CD14-positive monocyte (primary cell): ENCODE measurements at regions not wholly inside any gene's neighbourhood (a gene's known extent, or its start where the extent isn't known, plus 50 kb on each side); places are given as distances from the start of the nearest gene placed in this dataset.

Experiments
- DNase-seq, 3 donors: peaks; one replicate each; pipeline ENCODE4 v3.0.0-alpha.2; 2011 to 2022
- H2AFZ ChIP-seq: 2 replicates; pipeline ENCODE4 v1.6.0; 2012; ENCODE audit warnings: mild to moderate bottlenecking, low read depth, low read length, inconsistent platforms; ENCODE audit not compliant: insufficient read depth, poor library complexity, severe bottlenecking
- H3K27ac ChIP-seq, 2 donors: 1 replicate in 1 of 2; 2 replicates in 1 of 2; pipeline ENCODE4 v1.5.1; 2012 to 2013; ENCODE audit warnings: low read length in 2 of 2, control low read depth in 1 of 2, inconsistent platforms in 1 of 2, low read depth in 1 of 2, mild to moderate bottlenecking in 1 of 2
- H3K27me3 ChIP-seq, 2 donors: one replicate each; pipeline versions ENCODE4 v1.6.0 to v1.6.1; 2011 to 2013; ENCODE audit warnings: low read length in 2 of 2; ENCODE audit not compliant: control insufficient read depth in 2 of 2, insufficient read depth in 2 of 2
- H3K36me3 ChIP-seq, 2 donors: replicated peaks in 1 of 2; 1 replicate in 1 of 2; 2 replicates in 1 of 2; pipeline versions ENCODE4 v1.5.1 to v1.6.1; 2012 to 2013; ENCODE audit warnings: low read length in 2 of 2, control low read depth in 1 of 2, inconsistent platforms in 1 of 2, mild to moderate bottlenecking in 1 of 2; ENCODE audit not compliant: insufficient read depth in 2 of 2, control insufficient read depth in 1 of 2
- H3K4me1 ChIP-seq, 2 donors: 1 replicate in 1 of 2; 2 replicates in 1 of 2; pipeline versions ENCODE4 v1.5.1 to v1.6.1; 2012 to 2013; ENCODE audit warnings: low read length in 2 of 2, control low read depth in 1 of 2, inconsistent platforms in 1 of 2, mild to moderate bottlenecking in 1 of 2, moderate library complexity in 1 of 2; ENCODE audit not compliant: insufficient read depth in 2 of 2, control insufficient read depth in 1 of 2
- H3K4me2 ChIP-seq: replicated peaks from 2 replicates; pipeline ENCODE3; 2012; ENCODE audit warnings: low read length, moderate library complexity, mild to moderate bottlenecking; ENCODE audit not compliant: poor library complexity, severe bottlenecking; ENCODE audit errors: extremely low read depth
- H3K4me3 ChIP-seq, 3 experiments: fragments of 200-600 bp in 1 of 3; sonication (generic) in 1 of 3; replicated peaks in 1 of 3; 1 replicate in 2 of 3; 2 replicates in 1 of 3; pipeline ENCODE4 v1.5.1; 2011 to 2013; ENCODE audit warnings: low read length in 3 of 3, mild to moderate bottlenecking in 3 of 3, control low read depth in 2 of 3, low read depth in 2 of 3, inconsistent platforms in 1 of 3, moderate library complexity in 1 of 3
- H3K79me2 ChIP-seq: 2 replicates; pipeline ENCODE4 v1.6.0; 2012; ENCODE audit warnings: mild to moderate bottlenecking, control low read depth, inconsistent platforms, low read length, moderate library complexity; ENCODE audit not compliant: insufficient read depth
- H3K9ac ChIP-seq: 2 replicates; pipeline ENCODE4 v1.6.0; 2017; ENCODE audit warnings: low read length, mild to moderate bottlenecking; ENCODE audit not compliant: insufficient read depth, poor library complexity, severe bottlenecking
- H3K9me3 ChIP-seq, 2 donors: replicated peaks in 1 of 2; 1 replicate in 1 of 2; 2 replicates in 1 of 2; pipeline versions ENCODE4 v1.5.1 to v1.6.1; 2012 to 2013; ENCODE audit warnings: low read length in 2 of 2, control low read depth in 1 of 2; ENCODE audit not compliant: control insufficient read depth in 1 of 2, insufficient read depth in 1 of 2
- H4K20me1 ChIP-seq: 2 replicates; pipeline ENCODE4 v1.6.0; 2012; ENCODE audit warnings: mild to moderate bottlenecking, low read length, control low read depth, moderate library complexity; ENCODE audit not compliant: insufficient read depth
- H3K27ac Mint-ChIP-seq, 7 donors: one replicate each; pipeline ENCODE4 v1.8.0; 2020; ENCODE audit warnings: mild to moderate bottlenecking in 7 of 7, mixed read lengths in 7 of 7, moderate library complexity in 6 of 7, inconsistent platforms in 2 of 7
- H3K27me3 Mint-ChIP-seq, 3 donors: one replicate each; pipeline ENCODE4 v1.8.0; 2021 to 2022; ENCODE audit warnings: low read depth in 3 of 3, mild to moderate bottlenecking in 3 of 3, mixed read lengths in 3 of 3, moderate library complexity in 3 of 3, inconsistent platforms in 1 of 3
- H3K36me3 Mint-ChIP-seq, 2 donors: one replicate each; pipeline ENCODE4 v1.8.0; 2020; ENCODE audit warnings: mixed read lengths in 2 of 2, inconsistent platforms in 1 of 2, mild to moderate bottlenecking in 1 of 2
- H3K4me1 Mint-ChIP-seq: one replicate; pipeline ENCODE4 v1.8.0; 2020; ENCODE audit warnings: mild to moderate bottlenecking, mixed read lengths
- H3K4me3 Mint-ChIP-seq, 2 donors: one replicate each; pipeline ENCODE4 v1.8.0; 2020; ENCODE audit warnings: mild to moderate bottlenecking in 2 of 2, mixed read lengths in 2 of 2, moderate library complexity in 1 of 2
- H3K9me3 Mint-ChIP-seq, 7 donors: one replicate each; pipeline ENCODE4 v1.8.0; 2020 to 2022; ENCODE audit warnings: mixed read lengths in 7 of 7, mild to moderate bottlenecking in 6 of 7, moderate library complexity in 6 of 7, inconsistent platforms in 2 of 7
- CTCF ChIP-seq: fragments of 200-600 bp; IDR thresholded peaks from one replicate; pipeline ENCODE4 v1.8.0; 2022; ENCODE audit warnings: antibody characterized with exemption, mild to moderate bottlenecking
- WGBS: methylation state at CpG from one replicate; pipeline ENCODE4 v1.1.5; 2013; ENCODE audit warnings: missing lambda C conversion rate; ENCODE audit not compliant: insufficient coverage; 5-methylcytosine and 5-hydroxymethylcytosine counted together
- intact Hi-C, 2 donors: fragments of 100-400 bp; cut with micrococcal nuclease; formaldehyde crosslinking; loops; one replicate each; pipeline versions ENCODE4 v1.15.0 to v1.15.1; 2023

DNA sequence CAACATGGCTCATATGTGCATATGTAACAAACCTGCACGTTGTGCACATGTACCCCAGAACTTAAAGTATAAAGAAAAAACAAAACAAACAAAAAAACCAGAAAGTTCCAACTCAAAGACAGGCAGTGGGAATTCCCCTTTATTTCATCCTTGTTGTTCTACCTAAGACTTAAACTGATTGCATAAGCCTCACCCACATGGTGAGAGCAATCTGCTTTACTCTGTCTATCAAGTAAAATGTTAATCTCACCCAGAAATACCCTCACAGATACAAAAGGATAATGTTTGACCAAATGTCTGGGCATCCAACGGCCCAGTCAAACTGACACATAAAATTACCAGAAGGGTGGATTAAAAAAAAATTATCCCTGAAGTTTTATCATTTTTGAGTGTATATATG lies 190.9 kb upstream of the PLSCR5 start:
- H3K4me1 ChIP-seq, result no peaks in the 10 kb centered on the region
- H3K9me3 ChIP-seq, result peaks cover 0 to 6% of the 10 kb centered on the region in 2 donors
- no peaks in the 10 kb centered on the region for H3K36me3 ChIP-seq
- TF ChIP-seq CTCF, result no peak
- peaks cover 0 to 9% (median 7%) of the 10 kb centered on the region in 7 donors for H3K9me3 Mint-ChIP-seq
- H3K27me3 Mint-ChIP-seq, result no peaks in the 10 kb centered on the region
- H3K4me2 ChIP-seq, result no peak overlapping the region
- no peak for DNase-seq
- intact Hi-C loops, result no loop called here
- H3K4me3 Mint-ChIP-seq, result no peak overlapping the region
- no peak overlapping the region for H2AFZ ChIP-seq
- no peak overlapping the region for H3K27ac Mint-ChIP-seq
- no peak overlapping the region for H3K9ac ChIP-seq
- H3K4me1 Mint-ChIP-seq, result no peaks in the 10 kb centered on the region
- WGBS, result no CpG with 5 or more reads among the region's 2 CpGs
- no peaks in the 10 kb centered on the region for H4K20me1 ChIP-seq
- H3K27me3 ChIP-seq, result no peaks in the 10 kb centered on the region
- no peaks in the 10 kb centered on the region for H3K36me3 Mint-ChIP-seq
- no peak overlapping the region for H3K4me3 ChIP-seq
- H3K27ac ChIP-seq, result no peak overlapping the region
- H3K79me2 ChIP-seq, result no peaks in the 10 kb centered on the region

- H3K4me2 ChIP-seq, result no peak overlapping the region
- no peaks in the 10 kb centered on the region for H4K20me1 ChIP-seq
- no peak overlapping the region for H3K4me3 ChIP-seq
- Mint-ChIP-seq H3K9me3 (peaks cover 0 to 3% (median 0%) of the 10 kb centered on the region in 7 donors), H3K27ac (no peak overlapping the region), H3K4me3 (no peak overlapping the region), H3K4me1 (no peaks in the 10 kb centered on the region), H3K36me3 (no peaks in the 10 kb centered on the region), H3K27me3 (no peaks in the 10 kb centered on the region)
- H3K36me3 ChIP-seq, result no peaks in the 10 kb centered on the region
- intact Hi-C loops, result no loop called here
- no peak overlapping the region for H2AFZ ChIP-seq
- WGBS, result no CpG with 5 or more reads among the region's 2 CpGs
- H3K79me2 ChIP-seq, result no peaks in the 10 kb centered on the region
- no peaks in the 10 kb centered on the region for H3K4me1 ChIP-seq
- no peak for TF ChIP-seq CTCF
- H3K9me3 ChIP-seq, result peaks cover 0 to 2% of the 10 kb centered on the region in 2 donors
- no peak overlapping the region for H3K27ac ChIP-seq
- DNase-seq, result no peak
- H3K27me3 ChIP-seq, result no peaks in the 10 kb centered on the region
- no peak overlapping the region for H3K9ac ChIP-seq
Measured at GRCh38 chr3:146783446-146783845, 178.3 kb upstream of the PLSCR5 start.
